GM12892 (cell line): ENCODE measurements at regions not wholly inside any gene's neighbourhood (a gene's known extent, or its start where the extent isn't known, plus 50 kb on each side); places are given as distances from the start of the nearest gene placed in this dataset.

ENCODE experiments used
- POLR2A ChIP-seq: IDR thresholded peaks from 2 replicates; pipeline ENCODE4 v1.6.1; 2011; ENCODE audit warnings: low read depth, low read length, control low read depth
- POLR2AphosphoS5 ChIP-seq: IDR thresholded peaks from 2 replicates; pipeline ENCODE4 v1.6.1; 2011; ENCODE audit warnings: low read depth, low read length, control low read depth

DNA sequence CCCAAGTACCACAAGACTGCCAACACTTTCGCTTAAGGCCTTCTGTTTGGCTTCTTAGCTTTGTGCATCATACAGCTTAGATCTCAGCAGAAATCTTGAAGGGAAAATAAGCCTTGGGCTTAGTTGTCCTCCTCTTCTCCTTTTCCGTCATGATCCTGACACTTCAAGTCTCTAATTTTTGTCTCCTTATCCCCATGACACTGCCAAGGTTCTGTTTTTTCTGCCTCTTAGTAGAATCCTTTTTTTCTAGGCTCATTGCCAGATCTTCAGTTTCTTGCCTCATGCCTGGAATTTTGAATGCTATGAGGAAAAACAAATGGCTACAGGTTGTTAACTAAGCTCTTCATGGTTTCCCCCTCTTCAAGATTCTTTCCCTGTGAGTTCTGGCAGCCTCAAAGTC, 450.4 kb downstream of the LRFN5 start:
- TF ChIP-seq POLR2A, result no peak
- TF ChIP-seq POLR2AphosphoS5, result no peak
